HG02870 (cell line): ENCODE measurements at regions not wholly inside any gene's neighbourhood (a gene's known extent, or its start where the extent isn't known, plus 50 kb on each side); places are given as distances from the start of the nearest gene placed in this dataset.
"Not testable (repeated sequence)": the region's sequence is repeated elsewhere in the genome, so short reads cannot be mapped to it uniquely, and the experiment has no call there.

Source experiments
- ATAC-seq: cut with Tn5 transposase; IDR thresholded peaks from one replicate; pipeline ENCODE4 v1.9.1; 2021; ENCODE audit warnings: mild to moderate bottlenecking, moderate library complexity; ENCODE audit not compliant: unreplicated experiment

DNA sequence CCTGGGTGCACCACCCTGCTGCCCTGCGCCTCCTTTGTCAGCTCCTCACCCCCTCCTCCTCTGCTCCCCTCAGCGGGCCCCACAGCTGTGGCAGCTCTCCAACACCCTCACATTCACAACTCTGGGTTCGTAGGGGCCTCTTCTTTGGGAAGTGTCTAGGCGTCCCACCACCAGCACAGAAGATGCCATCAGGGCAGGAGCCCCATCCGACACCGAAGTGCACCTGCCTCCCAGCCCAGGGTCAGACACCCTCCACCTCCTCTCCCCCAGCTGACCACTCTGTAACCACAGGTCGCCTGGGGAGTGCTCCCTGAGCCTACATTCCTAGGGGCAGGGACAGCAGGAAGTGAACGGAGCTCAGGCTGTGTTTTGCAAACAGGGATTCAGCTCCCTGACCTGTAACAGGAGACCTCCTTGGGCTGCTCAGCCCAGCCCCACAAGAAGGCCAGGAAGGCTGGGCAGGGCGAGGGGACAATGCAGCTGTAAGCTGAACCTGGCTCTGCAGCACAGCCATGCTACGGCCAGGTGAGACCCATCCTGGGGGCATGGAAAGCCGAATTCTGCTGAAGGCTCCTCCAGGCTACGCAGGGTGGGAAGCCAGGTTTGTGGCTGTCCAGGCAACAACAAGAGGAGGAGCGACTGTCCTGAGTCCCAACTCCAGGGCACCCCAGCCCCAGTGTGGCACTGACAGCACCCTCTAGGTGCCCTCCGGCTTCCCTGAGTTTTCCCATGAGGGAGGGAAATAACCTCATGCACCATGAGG is 269.0 kb downstream of the GOLGA6L6 start:
- no peak for ATAC-seq

DNA sequence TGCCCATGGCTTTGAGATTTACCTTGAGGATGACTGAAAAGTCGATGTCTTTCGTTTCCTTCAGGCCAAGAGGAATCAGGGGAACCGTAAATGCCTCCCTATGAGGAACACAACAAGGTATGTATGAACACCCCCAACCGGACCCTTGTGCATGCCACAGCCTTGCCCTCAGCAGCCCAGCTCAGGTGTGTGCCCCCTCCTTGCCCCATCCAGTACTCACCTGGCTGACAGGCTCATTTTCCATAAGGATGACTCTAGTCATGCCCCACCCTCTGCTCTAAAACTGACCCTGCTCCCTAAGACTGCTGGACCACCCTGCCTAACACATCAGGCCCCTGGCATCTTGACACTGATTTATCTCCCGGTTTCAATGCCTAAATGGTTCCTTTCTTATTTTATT is 270.0 kb downstream of the GOLGA6L6 start:
- ATAC-seq: no peak

DNA sequence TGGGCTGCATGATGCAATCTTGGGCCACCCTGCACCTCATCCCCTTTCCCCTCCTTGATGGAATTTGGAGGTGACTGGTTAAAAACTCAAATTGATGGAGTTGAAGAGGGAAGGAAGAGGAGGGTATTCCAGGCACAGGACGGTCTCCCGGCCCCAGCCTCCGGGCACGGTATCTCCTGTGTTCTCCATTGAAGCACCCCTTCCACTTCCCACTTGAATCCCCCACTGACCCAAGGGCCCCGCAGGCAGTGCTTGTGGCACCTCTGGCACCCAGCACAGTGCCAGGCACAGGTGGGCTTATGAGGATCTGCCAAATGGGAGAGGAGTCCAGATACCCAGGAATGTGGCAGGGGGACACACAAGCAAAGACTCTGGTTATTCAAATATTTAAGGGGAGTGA is 271.6 kb downstream of the GOLGA6L6 start:
- ATAC-seq: not testable (repeated sequence)

DNA sequence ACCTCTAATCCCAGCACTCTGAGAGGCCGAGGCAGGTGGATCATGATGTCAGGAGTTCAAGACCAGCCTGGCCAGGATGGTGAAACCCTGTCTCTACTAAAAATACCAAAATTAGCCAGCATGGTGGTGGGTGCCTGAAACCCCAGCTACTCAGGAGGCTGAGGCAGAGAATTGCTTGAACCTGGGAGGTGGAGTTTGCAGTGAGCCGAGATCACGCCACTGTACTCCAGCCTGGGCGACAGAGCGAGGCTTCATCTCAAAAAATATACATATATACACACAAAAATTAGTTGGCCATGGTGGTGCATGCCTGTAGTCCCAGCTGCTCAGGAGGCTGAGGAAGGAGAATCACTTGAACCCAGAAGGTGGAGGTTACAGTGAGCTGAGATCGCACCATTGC is 273.6 kb downstream of the GOLGA6L6 start:
- ATAC-seq: not testable (repeated sequence)

DNA sequence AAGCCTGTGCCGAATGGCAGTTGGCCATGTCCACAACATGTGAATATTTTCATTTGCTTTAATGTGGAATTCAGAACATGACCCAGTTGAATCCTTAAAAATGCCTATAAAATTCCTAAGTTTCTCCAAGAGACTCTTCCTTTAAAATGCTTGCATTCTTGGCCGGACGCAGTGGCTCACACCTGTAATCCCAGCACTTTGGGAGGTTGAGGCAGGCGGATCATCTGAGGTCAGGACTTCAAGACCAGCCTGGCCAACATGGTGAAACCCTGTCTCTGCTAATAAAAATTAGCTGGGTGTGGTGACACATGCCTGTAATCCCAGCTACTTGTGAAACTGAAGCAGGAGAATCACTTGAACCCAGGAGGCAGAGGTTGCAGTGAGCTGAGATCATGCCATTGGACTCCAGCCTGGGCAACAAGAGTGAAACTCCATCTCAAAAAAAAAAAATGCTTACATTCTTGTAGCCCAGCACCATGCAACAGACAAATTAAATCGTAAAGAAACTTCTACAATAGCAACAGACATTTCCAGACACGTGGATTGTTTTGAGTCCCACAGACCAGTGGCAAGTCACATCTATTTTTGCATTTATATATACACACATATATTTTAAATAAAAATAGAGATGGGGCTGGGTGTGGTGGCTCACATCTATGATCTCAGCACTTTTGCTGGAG is 274.4 kb downstream of the GOLGA6L6 start:
- ATAC-seq: not testable (repeated sequence)

DNA sequence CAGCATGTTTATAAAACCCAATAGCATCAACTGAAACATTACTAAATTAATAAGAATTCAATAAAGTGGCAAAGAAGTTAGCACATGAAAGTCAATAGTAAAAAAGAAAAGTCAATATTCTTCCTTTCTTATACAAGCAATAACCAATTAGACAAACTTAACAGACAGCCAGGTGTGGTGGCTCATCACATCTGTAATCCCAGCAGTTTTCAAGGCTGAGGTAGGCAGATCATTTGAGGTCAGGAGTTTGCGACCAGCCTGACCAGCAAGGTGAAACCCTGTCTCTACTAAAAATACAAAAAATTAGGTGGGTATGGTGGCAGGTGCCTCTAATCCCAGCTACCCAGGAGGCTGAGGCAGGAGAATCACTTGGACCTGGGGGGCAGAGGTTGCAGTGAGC is 275.9 kb downstream of the GOLGA6L6 start:
- not testable (repeated sequence) for ATAC-seq

DNA sequence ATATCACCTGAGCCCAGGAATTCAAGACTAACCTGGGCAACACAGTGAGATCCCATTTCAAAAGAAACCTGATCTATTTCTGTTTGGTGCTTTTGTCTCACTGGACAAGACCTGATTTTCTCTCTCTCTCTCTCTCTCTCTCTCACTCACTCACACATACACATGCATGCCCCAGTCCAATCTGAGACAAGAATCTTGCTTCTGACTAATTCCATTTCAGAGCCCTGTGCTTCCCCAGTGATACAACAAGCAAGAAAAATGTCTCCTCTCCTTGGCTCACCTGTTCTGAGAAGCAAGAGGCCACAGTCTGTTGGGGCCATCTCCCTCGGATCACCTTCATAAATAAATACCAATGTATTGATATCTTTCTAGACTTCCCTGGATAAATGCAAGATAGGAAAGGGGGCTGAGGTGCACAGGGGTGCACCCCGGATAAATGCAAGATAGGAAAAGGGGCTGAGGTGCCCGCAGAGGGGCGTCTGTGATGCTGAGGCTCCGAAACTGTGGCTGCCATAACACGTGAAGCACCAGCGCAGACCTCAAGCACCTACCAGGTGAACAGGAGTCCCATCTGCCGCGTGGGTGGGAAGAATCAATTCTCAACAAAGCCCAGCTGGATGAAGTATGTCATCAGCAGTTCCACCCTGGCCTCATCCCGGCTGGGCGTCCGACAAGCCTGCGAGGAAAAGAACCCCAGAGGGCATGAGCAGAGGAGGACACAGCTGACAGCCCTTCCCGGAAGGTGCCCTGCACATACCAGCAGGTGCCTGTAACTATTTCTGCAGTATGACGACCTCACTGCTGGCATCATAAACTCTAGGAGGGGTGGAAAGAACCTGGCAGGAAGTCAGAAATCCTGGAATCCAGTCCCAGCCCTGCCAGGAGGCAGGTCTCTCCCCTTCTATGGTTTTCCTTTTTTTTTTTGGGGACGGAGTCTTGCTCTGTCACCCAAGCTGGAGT is 280.0 kb downstream of the GOLGA6L6 start:
- ATAC-seq: not testable (repeated sequence)

DNA sequence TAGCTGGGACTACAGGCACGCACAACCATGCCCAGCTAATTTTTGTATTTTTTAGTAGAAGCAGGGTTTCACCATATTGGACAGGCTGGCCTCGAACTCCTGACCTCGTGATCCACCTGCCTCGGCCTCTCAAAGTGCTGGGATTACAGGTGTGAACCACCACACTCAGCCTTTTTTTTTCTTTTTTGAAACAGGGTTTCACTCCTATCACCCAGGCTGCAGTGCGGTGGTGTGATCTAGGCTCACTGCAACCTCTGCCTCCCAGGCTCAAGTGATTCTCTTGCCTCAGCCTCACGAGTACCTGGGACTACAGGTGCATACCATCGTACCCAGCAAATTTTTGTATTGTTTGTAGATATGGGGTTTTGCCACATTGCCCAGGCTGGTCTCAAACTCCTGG is 280.9 kb downstream of the GOLGA6L6 start:
- not testable (repeated sequence) for ATAC-seq

DNA sequence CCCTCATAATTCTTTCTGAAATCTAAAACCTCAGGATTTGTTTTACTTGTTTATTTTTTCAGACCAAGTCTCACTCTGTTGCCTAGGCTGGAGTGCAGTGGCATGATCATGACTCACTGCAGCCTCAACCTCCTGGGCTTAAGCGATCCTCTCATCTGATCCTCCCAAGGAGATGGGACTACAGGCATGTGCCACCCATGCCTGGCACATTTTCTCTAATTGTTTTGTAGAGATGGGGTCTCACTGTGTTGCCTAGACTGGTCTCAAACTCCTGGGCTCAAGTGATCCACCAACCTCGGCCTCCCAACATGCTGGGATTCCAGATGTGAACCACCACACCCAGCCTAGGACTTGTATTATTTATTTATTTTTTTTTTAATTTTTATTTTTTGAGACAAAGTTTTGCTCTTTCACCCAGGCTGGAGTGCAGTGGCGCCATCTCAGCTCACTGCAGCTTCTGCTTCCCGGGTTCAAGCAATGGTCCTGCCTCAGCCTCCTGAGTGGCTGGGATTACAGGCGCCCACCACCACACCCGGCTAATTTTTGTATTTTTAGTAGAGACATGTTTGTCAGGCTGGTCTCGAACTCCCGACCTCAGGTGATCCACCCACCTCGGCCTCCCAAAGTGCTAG is 281.9 kb downstream of the GOLGA6L6 start:
- not testable (repeated sequence) for ATAC-seq

DNA sequence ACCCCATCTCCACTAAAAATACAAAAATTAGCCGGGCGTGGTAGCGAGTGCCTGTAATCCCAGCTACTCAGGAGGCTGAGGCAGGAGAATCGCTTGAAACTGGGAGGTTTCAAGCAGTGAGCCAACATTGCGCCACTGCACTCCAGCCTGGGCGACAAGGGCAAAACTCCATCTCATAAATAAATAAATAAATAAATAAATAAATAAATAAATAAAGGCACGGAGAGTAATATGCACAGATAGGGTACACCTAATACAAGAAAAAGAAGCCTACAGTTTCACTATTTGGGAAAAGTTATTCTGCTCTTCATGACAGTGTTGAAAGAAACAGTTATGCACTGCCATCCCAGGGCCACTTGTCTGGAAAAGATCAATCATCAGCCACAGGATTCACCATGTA is 285.2 kb downstream of the GOLGA6L6 start:
- not testable (repeated sequence) for ATAC-seq

DNA sequence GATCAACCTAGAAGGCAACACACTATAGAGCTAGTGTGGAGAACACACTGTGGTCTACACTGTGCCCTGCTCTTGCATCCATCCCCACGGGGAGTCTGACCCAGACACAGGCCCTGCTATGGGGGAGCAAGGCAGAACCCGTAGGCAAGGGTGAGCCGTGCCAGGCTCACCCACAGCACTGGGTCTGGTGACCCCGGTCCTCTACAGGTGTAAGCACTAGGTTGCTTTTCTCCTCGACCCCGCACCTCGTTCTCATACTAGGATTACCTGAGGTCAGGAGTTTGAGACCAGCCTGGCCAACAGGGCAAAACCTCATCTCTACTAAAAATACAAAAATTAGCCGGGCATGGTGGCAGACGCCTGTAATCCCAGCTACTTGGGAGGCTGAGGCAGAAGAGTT is 286.0 kb downstream of the GOLGA6L6 start:
- not testable (repeated sequence) for ATAC-seq

DNA sequence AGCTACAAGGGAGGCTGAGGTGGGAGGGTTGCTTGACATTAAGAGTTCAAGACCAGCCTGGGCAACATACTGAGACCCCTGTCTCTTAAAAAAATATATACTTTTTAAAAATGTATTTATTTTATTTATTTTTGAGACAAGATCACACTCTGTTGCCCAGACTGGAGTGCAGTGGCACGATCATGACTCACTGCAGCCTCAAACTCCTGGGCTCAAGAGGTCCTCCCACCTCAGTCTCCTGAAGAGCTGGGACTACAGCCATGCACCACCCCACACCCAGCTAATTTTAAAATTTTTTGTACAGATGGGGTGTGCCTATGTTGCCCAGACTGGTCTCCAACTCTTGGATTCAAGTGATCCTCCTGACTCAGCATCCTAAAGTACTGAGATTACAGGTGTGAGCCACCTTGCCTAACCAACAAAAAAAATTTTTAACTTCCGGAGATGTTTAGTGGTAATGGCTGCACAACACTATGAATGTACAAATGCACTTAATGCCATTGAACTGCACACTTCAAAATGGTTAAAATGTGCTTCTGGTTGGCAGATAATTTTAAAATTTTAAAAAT is 288.5 kb downstream of the GOLGA6L6 start:
- not testable (repeated sequence) for ATAC-seq

DNA sequence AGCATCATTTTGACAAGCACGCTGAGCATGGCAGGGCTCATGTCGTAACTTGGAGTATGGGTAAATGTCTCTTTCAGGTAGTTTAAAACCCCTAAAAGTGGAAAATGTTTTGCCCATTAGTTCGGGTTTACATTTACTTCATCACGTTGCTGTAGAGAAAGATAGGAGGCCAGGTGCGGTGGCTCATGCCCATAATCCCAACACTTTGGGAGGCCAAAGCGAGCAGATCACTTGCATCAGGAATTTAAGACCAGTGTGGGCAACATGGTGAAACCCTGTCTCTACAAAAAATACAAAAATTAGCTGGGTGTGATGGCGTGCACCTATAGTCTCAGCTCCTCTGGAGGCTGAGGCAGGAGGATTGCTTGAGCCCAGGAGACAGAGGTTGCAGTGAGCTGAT is 289.6 kb downstream of the GOLGA6L6 start:
- ATAC-seq: not testable (repeated sequence)

DNA sequence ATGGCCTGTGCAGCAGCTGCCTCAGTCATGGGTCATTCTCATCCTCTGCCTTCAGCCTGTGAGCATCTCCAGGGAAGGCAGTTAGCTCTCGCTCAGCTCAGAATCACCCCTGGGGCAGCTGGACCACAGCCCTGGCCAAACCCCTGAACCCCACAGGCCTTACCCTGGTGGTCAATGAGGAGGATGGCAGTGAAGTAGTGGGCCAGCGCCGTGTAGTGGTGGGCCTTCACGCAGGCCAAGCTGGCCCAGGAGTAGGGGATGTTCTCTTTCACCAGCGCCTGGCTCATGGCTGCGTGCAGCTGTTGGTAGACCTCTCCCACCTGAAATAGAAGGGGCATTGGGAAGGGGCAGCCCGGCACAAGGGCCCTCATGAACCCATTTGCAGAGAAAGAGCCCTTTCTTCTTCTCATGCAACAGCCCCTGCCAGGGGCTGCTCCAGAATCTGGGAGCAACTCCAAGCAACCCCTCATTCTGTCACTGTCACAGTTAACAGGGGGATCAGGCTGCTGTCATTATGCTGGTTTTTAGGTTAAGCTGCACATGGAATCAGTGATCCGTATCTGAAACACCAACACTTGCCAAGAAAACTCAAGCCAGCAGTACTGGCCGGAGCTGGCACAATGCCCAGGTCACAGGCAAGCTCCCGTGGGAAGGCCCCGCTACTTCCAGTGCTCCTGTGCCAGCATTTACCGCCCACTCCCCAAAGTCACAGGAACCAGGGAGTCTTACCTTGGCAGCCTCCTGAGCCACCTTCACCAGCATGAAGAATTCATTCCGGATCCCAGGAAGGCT is 290.2 kb downstream of the GOLGA6L6 start:
- ATAC-seq: not testable (repeated sequence)

DNA sequence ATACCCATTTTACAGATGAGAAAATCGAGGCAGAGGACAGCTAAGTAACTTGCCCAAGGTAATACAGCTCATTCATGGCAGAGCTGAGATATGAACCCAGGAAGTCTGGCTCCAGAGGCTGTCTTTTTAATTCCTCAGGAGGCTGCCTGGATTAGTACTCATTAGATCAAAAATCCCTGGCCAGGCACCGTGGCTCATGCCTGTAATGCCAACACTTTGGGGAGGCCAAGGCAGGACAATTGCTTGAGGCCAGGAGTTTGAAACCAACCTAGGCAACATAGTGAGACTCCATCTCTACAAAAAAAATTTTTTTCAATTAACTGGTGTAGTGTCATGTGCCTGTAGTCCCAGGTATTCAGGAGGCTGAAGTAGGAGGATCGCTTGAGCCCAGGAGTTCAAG is 291.4 kb downstream of the GOLGA6L6 start:
- ATAC-seq: not testable (repeated sequence)

DNA sequence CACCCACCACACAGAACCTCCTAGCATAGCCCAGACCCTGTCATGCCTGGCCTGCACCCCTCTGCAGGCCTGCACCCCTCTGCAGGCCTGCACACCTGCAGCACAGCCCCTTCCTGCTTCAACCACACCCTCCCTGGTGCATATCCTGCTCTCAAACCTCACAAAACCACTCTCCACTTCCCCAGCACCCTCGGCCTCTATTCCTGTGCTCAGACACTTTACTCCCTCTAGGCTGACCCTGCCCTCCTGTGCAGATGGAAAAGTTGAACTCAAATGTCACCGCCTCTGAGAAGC is 292.0 kb downstream of the GOLGA6L6 start:
- ATAC-seq: not testable (repeated sequence)

DNA sequence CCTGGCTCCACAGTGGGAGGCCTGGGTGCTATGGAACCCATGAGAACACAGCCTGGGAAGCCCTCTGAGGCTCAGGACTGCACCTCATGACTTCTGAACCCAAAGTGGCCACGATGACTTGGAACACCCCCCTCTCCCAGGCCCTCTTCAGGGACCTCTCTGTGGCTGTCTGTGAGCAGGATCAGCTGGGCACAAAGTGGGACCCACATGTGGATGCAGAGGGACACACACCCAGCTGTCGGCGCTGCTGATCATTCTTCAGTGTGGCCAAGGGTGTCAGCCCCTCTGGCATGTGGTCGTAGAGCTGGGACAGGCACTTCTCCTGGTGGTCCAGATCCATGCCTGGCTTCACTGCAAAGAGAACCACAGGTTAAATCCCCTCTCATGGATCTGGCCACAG is 293.2 kb downstream of the GOLGA6L6 start:
- ATAC-seq: not testable (repeated sequence)

DNA sequence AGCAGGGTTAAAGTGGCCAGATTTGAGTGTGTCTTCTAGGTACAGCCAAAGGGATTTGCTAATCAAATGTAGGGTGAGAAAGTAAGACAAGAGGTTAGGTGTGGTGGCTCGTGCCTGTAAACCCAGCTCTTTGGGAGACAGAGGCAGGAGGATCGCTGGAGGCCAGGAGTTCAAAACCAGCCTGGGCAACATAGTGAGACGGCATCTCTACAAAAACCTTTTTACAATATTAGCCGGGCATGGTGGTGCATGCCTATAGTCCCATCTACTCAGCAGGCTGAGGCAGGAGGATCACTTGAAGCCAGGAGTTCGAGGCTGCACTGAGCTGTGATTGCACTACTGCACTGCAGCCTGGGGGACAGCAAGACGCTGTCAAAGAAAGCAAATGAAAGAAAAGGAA is 294.5 kb downstream of the GOLGA6L6 start:
- ATAC-seq: not testable (repeated sequence)

DNA sequence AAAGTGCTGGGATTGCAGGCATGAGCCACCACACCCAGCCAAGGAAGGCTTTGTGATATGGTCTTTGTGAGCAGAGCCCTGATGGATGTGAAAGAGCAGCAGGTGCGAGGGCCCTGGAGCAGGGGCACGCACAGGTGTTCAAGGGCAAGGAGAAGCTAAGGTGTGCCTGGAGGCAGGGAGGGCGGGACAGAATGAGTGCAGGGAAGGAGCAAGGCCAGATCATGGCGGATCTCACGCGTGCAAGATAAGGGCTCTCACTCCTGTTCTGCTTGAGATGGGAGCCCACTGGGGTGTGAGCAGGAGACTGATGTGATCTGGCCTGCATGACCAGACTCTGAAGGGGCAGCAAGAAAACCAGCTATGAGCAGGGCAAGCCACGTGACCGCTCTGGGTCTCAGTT is 295.0 kb downstream of the GOLGA6L6 start:
- not testable (repeated sequence) for ATAC-seq

DNA sequence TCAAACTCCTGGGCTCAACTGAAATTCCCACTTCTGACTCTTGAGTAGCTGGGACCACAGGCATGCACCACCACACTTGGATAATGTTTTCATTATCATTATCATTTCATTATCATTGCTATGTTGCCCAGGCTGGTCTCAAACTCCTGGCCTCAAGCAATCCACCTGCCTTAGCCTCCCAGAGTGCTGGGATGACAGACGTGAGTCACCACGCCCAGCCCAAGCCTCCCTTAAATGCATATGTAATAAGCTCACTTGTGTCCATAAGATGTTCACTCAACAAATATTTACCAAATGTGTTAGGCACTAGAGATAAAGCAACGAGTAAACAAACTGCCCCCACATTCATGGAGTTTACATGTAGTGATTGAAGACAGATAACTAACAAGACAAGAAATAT is 295.7 kb downstream of the GOLGA6L6 start:
- ATAC-seq: not testable (repeated sequence)
